Activated naive CD4-positive, alpha-beta T cell treated with anti-CD3 and anti-CD28 coated beads for 36 hours (primary cell): ENCODE measurements at regions not wholly inside any gene's neighbourhood (a gene's known extent, or its start where the extent isn't known, plus 50 kb on each side); places are given as distances from the start of the nearest gene placed in this dataset.

Experiments
- CTCF ChIA-PET: fragments of 350-600 bp; sonication (Branson Sonifier 250); formaldehyde crosslinking; loops from one replicate; lab custom pipeline; 2021; ENCODE audit warnings: antibody characterized with exemption; lab: Charles Lee
- DNase-seq: peaks from one replicate; pipeline ENCODE4 v3.0.0-alpha.2; 2020
- H3K27ac Mint-ChIP-seq: one replicate; pipeline ENCODE4 v1.8.0; 2021; ENCODE audit warnings: mild to moderate bottlenecking, mixed read lengths
- H3K27me3 Mint-ChIP-seq: one replicate; pipeline ENCODE4 v1.8.0; 2021; ENCODE audit warnings: low read depth, mixed read lengths
- H3K36me3 Mint-ChIP-seq: one replicate; pipeline ENCODE4 v1.8.0; 2021; ENCODE audit warnings: low read depth, mixed read lengths
- H3K4me1 Mint-ChIP-seq: one replicate; pipeline ENCODE4 v1.8.0; 2021; ENCODE audit warnings: low read depth, mixed read lengths
- H3K4me3 Mint-ChIP-seq: one replicate; pipeline ENCODE4 v1.8.0; 2021; ENCODE audit warnings: mild to moderate bottlenecking, moderate library complexity, mixed read lengths
- H3K9me3 Mint-ChIP-seq: one replicate; pipeline ENCODE4 v1.8.0; 2021; ENCODE audit warnings: mixed read lengths
- intact Hi-C: fragments of 100-400 bp; cut with micrococcal nuclease; formaldehyde crosslinking; loops from one replicate; pipeline ENCODE4 v1.15.1; 2023

DNA sequence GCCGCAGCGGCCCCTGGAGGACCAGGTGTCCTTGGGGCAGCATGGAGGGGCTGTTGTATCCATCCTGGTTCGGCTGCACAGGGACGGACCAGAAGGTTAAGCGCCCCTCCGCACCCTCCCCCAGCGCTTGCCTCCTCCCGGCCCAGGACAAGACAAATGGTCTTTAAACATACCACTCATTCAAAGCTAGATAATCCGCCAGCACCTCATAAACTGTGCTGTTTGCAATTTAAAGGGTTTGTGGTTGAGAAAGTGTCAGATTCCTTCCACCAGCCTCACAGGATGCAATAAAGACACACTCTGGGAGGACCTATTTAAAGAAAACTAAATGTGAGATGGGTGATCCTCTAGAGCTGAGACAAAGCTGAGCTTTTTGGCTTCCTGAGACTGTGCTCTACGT, 426.2 kb upstream of the EEF2KMT start:
- CTCF ChIA-PET = no interaction called here
- no peak overlapping the region for H3K27ac Mint-ChIP-seq
- no peaks in the 10 kb centered on the region for H3K4me1 Mint-ChIP-seq
- H3K9me3 Mint-ChIP-seq = peaks cover under 1% of the 10 kb centered on the region
- no peak overlapping the region for H3K4me3 Mint-ChIP-seq
- no peak for DNase-seq
- H3K36me3 Mint-ChIP-seq = no peaks in the 10 kb centered on the region
- intact Hi-C loops = no loop called here
- H3K27me3 Mint-ChIP-seq = peaks cover 5% of the 10 kb centered on the region

DNA sequence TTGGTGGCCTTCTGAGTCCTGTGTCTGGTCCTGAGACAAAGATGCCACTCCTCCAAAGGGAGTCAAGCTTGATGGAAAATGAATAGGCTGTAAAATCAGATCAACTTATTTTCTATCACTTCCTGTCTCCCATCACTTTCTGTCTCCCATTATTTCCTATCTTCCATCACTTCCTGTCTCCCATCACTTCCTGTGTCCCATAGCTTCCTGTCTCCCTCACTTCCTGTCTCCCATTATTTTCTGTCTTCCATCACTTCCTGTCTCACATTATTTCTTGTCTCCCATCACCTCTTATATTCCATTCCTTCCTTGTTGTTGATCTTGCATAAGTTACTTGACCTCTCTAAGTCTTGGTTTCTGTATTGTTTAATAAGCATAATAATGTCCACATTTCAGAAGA, 418.5 kb upstream of the EEF2KMT start:
- intact Hi-C loops = no loop called here

DNA sequence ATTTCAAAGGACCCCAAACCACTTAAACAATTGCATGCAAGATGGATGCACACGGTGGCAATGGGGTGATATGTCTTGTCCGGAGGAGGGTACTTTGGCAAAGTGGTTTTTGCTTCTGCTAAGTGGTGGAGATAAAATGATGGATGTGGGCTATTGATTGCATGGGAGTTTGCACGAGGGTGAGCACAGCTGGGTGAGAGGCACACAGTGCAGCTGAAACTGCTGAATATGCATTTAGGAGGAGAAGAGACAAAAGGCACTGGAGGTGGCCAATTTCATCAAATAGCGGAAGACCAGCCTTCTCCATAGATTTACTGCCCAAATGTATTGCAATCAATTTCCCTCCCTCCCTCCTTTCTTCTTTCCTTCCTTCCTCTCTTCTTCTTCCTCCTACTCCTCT, 414.4 kb upstream of the EEF2KMT start:
- no peak for DNase-seq
- peaks cover 5% of the 10 kb centered on the region for H3K27me3 Mint-ChIP-seq
- no peak overlapping the region for H3K27ac Mint-ChIP-seq
- intact Hi-C loops = no loop called here
- no peak overlapping the region for H3K4me3 Mint-ChIP-seq
- CTCF ChIA-PET = no interaction called here
- no peaks in the 10 kb centered on the region for H3K4me1 Mint-ChIP-seq
- H3K36me3 Mint-ChIP-seq = no peaks in the 10 kb centered on the region
- peaks cover 11% of the 10 kb centered on the region for H3K9me3 Mint-ChIP-seq

More for the DNA sequence above, 418.5 kb upstream of the EEF2KMT start:
- Mint-ChIP-seq H3K4me1 (no peaks in the 10 kb centered on the region), H3K4me3 (no peak overlapping the region), H3K27ac (no peak overlapping the region), H3K27me3 (peaks cover 5% of the 10 kb centered on the region), H3K9me3 (peaks cover 12% of the 10 kb centered on the region), H3K36me3 (no peaks in the 10 kb centered on the region)
- no peak for DNase-seq
- CTCF ChIA-PET = no interaction called here

DNA sequence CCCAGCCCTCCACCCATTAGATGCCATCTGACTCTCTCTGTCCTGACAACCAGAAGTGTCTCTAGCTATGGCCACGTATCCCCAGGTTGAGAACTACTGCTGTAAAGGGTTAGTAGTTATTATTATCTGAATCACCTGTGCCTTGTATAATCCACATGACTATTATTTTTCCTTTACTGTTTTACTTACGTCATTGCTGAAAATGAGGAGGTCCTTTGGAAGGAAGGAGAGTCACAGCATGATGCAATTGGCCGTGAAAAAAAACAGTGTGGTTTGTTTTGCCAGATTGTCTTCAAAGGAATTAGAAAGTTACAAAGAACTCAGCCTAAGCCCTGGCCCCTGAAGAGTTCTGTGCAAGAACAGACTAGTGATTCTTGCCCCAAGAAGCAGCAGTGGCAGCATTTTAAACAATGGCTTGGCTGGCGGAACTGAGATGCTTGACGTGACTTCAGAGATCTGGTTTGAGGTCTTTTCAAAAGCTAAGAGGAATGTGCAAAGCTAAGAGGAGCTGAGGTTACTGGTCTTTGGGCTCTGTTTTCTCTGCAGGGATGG, 413.3 kb upstream of the EEF2KMT start:
- H3K9me3 Mint-ChIP-seq = peaks cover 8% of the 10 kb centered on the region
- CTCF ChIA-PET = no interaction called here
- no peak overlapping the region for H3K27ac Mint-ChIP-seq
- H3K27me3 Mint-ChIP-seq = peaks cover 5% of the 10 kb centered on the region
- H3K4me3 Mint-ChIP-seq = no peak overlapping the region
- intact Hi-C loops = no loop called here
- no peaks in the 10 kb centered on the region for H3K4me1 Mint-ChIP-seq
- no peak for DNase-seq
- no peaks in the 10 kb centered on the region for H3K36me3 Mint-ChIP-seq

DNA sequence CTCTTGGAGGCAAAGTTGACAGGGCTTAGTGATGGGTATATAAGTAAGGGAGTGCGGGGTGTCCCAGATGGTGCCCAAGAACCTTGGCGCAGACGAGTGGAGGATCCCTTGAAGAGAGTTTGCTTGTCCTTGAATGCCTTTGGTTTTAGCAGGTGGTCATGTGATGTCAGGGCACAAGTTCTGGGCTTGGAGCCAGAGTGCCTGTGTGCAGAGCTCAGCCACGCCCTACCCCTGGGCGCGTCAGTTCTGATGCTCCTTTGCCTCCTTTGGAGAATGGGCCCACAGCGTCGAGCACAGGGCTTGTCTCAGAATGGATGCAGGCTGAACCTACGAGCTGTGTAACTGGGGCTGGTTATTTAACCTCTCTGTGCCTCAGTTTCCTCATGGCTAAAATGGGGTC, 412.2 kb upstream of the EEF2KMT start:
- no peak overlapping the region for H3K27ac Mint-ChIP-seq
- DNase-seq = no peak
- peaks cover 7% of the 10 kb centered on the region for H3K9me3 Mint-ChIP-seq
- H3K4me1 Mint-ChIP-seq = no peaks in the 10 kb centered on the region
- H3K27me3 Mint-ChIP-seq = peaks cover 5% of the 10 kb centered on the region
- H3K36me3 Mint-ChIP-seq = no peaks in the 10 kb centered on the region
- CTCF ChIA-PET = no interaction called here
- no peak overlapping the region for H3K4me3 Mint-ChIP-seq
- intact Hi-C loops = no loop called here

DNA sequence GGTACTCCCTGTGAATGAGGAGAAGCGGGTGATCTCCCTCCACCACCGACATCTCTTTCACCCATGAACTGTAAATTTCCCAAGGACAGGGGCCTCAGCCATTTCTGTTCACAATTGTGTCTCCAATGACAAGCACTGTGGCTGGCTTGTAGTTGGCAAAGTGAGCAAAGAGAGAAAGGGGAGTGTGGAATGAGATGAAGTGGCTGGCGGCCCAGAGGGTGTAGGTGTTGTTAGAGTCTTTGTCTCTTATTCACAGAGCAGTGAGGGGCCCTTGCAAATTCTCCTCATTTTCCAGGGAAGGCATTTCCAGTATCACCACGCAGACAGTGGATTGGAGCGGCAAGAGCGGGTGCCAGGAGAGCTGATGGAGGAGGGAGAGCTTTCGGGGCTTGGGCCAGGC, 411.7 kb upstream of the EEF2KMT start:
- DNase-seq = no peak
- Mint-ChIP-seq H3K4me3 (no peak overlapping the region), H3K36me3 (no peaks in the 10 kb centered on the region), H3K4me1 (no peaks in the 10 kb centered on the region), H3K27me3 (peaks cover 3% of the 10 kb centered on the region), H3K9me3 (peaks cover 4% of the 10 kb centered on the region), H3K27ac (no peak overlapping the region)
- CTCF ChIA-PET = no interaction called here
- intact Hi-C loops = no loop called here

DNA sequence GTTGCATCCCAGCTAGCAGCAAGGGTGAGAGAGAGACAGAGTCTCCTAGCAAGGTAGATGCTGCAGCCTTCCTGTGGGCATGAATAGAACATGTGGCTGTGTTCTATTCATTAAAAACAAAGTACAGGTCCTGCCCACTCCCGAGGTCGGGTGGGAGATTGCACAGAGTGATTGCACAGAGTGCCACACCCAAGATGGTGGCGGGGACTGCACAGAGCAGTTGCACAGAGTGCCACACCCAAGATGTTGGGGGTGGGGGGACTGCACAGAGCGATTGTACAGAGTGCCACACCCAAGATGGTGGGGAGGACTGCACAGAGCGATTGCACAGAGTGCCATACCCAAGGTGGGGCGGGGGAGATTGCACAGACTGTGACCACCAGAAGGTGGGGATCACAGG, 410.8 kb upstream of the EEF2KMT start:
- no peaks in the 10 kb centered on the region for H3K4me1 Mint-ChIP-seq
- intact Hi-C loops = no loop called here
- H3K36me3 Mint-ChIP-seq = no peaks in the 10 kb centered on the region
- CTCF ChIA-PET = no interaction called here
- H3K4me3 Mint-ChIP-seq = no peak overlapping the region
- no peak for DNase-seq
- H3K9me3 Mint-ChIP-seq = no peaks in the 10 kb centered on the region
- no peak overlapping the region for H3K27ac Mint-ChIP-seq
- no peaks in the 10 kb centered on the region for H3K27me3 Mint-ChIP-seq

DNA sequence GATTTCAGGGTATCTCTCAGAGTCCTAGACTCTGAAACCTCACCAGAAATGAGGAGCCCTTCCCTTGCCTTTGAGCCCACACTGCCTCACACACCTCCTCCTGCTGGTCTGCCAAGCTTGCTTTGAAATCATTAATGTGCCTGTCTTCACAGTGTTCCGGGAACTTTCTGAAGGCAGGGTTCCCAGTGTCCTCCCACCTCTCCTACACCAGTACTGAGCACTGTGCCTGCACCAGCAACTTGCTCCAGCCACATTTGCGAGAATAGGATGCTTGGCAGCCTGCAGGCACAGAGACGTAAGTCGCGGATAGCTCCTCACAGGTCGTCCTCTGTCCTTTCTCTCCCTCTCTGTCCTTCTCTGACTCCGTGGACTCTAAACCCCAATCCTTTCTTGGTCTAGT, 408.4 kb upstream of the EEF2KMT start:
- intact Hi-C loops = no loop called here
- DNase-seq = no peak
- Mint-ChIP-seq H3K36me3 (no peaks in the 10 kb centered on the region), H3K27me3 (no peaks in the 10 kb centered on the region), H3K4me3 (no peak overlapping the region), H3K27ac (no peak overlapping the region), H3K9me3 (no peaks in the 10 kb centered on the region), H3K4me1 (no peaks in the 10 kb centered on the region)
- CTCF ChIA-PET = interaction anchor here (1.4 kb wide), 1 partner anchor 110 kb away, joined by 4 read pairs; no protein-coding TSS in a partner anchor

DNA sequence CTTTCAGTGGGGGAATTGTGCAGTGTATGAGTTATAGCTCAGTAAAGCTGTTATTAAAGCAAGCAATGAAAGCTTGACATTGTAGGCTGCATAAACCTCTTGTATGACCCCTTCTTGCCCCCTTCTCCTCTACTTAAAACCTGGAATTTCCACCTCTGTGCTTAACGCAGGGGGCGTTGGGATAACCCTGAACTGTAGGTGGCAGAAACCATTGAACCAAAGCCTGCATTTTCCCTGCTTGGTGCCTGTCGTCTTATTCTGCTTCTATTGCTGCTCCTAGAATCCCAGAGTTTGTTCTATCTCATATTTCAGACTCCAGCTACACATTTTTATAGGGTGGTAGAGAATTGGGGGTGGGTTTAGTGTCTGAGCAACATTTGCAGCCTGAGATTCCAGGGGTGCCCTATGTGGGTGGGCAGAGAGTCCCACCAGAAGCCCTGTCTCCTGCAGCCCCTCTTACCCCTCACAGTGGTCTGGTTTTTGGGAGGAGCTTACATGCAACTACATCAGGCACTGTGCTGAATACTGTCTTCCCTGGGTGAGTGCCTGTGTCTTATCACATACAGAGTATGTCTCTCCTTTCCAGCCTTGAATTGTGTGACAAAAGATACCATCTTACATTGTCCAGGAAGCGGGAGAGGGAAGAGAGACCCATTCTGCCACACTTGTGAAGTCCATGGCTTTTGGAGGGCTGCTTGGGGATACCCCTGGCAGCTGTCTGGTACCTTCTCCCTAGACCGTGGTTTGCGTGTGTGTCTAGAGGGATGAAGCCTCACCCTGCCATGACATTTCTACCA, 407.7 kb upstream of the EEF2KMT start:
- no peak overlapping the region for H3K27ac Mint-ChIP-seq
- DNase-seq = no peak
- H3K9me3 Mint-ChIP-seq = no peaks in the 10 kb centered on the region
- no peaks in the 10 kb centered on the region for H3K27me3 Mint-ChIP-seq
- no peak overlapping the region for H3K4me3 Mint-ChIP-seq
- no peaks in the 10 kb centered on the region for H3K4me1 Mint-ChIP-seq
- CTCF ChIA-PET = interaction anchor here (0.6 to 1.4 kb wide), 2 partner anchors 28 to 110 kb away, joined by 3 to 4 read pairs; no protein-coding TSS in a partner anchor
- intact Hi-C loops = no loop called here
- H3K36me3 Mint-ChIP-seq = no peaks in the 10 kb centered on the region

DNA sequence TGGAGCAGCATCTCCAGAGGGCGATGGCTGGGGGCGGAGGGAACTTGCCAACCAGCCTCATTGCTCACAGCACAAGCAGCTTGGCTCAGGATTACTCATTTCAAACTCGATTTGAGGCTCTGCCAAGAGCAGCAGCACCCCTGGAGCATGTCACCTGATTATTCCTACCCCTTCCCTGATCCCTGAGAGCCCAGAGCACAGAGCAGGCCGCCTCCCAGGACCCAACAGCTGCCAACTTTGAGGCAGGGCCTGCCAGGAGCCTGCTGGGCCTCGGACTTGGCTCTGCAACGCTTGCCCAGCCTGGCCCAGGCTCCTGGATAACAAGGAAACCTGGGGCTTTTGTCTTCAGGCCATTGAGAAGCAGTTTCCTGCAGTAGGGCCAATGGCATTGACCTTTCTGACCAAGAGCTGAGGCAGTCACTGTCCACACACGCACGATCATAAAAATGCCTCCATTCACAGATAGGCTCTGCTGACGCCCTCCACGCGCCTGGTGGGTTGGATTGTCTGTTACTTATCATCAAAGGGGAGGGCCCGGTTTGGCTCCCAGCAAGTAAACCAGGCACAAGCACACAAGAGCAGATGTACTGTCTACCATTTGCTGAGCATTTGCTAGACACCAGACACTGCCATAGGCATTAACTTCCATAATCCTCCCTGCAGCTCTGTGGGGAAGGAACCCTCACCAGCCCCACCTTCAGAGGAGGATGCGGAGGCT, 406.6 kb upstream of the EEF2KMT start:
- no peak for DNase-seq
- H3K4me1 Mint-ChIP-seq = no peaks in the 10 kb centered on the region
- H3K27ac Mint-ChIP-seq = no peak overlapping the region
- no peak overlapping the region for H3K4me3 Mint-ChIP-seq
- H3K27me3 Mint-ChIP-seq = no peaks in the 10 kb centered on the region
- CTCF ChIA-PET = interaction anchor here (1.4 kb wide), 1 partner anchor 111 kb away, joined by 4 read pairs; no protein-coding TSS in a partner anchor
- H3K36me3 Mint-ChIP-seq = no peaks in the 10 kb centered on the region
- H3K9me3 Mint-ChIP-seq = no peaks in the 10 kb centered on the region
- intact Hi-C loops = loop anchor here (5.0 kb wide), 1 partner anchor 113 kb away; no protein-coding TSS in a partner anchor

DNA sequence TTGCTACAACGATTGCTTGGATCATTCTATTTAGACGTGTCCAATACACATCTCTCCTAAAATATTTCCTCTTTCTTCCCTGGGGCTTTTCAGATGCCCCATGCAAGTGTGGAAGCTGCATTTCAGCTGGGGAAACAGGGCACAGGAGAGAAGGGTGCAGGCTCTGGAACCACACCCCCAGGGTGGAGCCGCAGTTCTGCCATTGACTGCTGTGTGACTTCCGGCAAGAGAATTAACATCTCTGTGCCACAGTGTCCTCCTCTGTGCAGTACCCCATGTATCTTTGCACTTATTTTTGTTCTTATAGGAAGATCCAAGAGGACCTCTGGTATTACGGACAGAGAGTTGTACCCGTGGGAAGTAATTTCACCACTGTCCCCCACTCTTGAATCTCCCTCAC, 405.3 kb upstream of the EEF2KMT start:
- Mint-ChIP-seq H3K36me3 (no peaks in the 10 kb centered on the region), H3K4me3 (no peak overlapping the region), H3K27ac (no peak overlapping the region), H3K27me3 (no peaks in the 10 kb centered on the region), H3K4me1 (no peaks in the 10 kb centered on the region), H3K9me3 (no peaks in the 10 kb centered on the region)
- DNase-seq = no peak
- intact Hi-C loops = loop anchor here (5.0 kb wide), 1 partner anchor 114 kb away; no protein-coding TSS in a partner anchor
- CTCF ChIA-PET = no interaction called here

DNA sequence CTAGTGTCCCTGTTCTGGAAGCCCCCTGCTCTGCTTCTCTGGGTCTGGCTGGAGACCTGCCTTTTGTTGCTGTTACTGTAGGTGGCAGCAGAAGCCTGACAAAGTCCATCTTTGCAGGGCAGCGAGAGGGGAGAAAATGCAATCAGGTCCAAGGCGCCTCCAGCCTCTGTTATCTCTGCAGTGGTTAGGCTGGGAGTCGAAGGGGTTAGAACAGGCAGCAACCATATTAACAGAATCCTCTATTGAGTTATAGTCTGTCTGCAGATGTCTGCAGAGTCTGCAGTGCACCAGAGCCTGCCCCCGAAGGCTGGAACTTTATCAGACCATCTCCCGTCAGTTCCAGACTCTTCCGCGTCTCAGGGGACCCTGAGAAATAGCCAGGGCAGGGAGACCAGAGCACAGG, 404.9 kb upstream of the EEF2KMT start:
- H3K36me3 Mint-ChIP-seq = no peaks in the 10 kb centered on the region
- no peaks in the 10 kb centered on the region for H3K4me1 Mint-ChIP-seq
- CTCF ChIA-PET = no interaction called here
- no peak overlapping the region for H3K27ac Mint-ChIP-seq
- H3K4me3 Mint-ChIP-seq = no peak overlapping the region
- H3K9me3 Mint-ChIP-seq = no peaks in the 10 kb centered on the region
- intact Hi-C loops = loop anchor here (5.0 kb wide), 1 partner anchor 115 kb away; no protein-coding TSS in a partner anchor
- peak; percentile 6 for DNase-seq
- no peaks in the 10 kb centered on the region for H3K27me3 Mint-ChIP-seq
